ENCODE measurements at regions not wholly inside any gene's neighbourhood (a gene's known extent, or its start where the extent isn't known, plus 50 kb on each side); places are given as distances from the start of the nearest gene placed in this dataset.
"Not testable (repeated sequence)": the region's sequence is repeated elsewhere in the genome, so short reads cannot be mapped to it uniquely, and the experiment has no call there.

- FAIRE-seq, result not testable (repeated sequence)
These were observed 176.1 kb downstream of the TRIM43 start for GRCh38 chr2:95767950-95768349.

- FAIRE-seq, result not testable (repeated sequence)
These were observed 177.5 kb downstream of the TRIM43 start for GRCh38 chr2:95769256-95769655.

- FAIRE-seq, result not testable (repeated sequence)
These were observed 178.9 kb downstream of the TRIM43 start for GRCh38 chr2:95770726-95771125.

- not testable (repeated sequence) for FAIRE-seq
These were observed 182.8 kb downstream of the TRIM43 start for GRCh38 chr2:95774322-95775192.

GRCh38 chr2:95775193-95775531 is 183.4 kb downstream of the TRIM43 start:
- FAIRE-seq, result not testable (repeated sequence)

Measured in islet of Langerhans (tissue), 1 donor.